ENCODE measurements at regions not wholly inside any gene's neighbourhood (a gene's known extent, or its start where the extent isn't known, plus 50 kb on each side); places are given as distances from the start of the nearest gene placed in this dataset.

DNA sequence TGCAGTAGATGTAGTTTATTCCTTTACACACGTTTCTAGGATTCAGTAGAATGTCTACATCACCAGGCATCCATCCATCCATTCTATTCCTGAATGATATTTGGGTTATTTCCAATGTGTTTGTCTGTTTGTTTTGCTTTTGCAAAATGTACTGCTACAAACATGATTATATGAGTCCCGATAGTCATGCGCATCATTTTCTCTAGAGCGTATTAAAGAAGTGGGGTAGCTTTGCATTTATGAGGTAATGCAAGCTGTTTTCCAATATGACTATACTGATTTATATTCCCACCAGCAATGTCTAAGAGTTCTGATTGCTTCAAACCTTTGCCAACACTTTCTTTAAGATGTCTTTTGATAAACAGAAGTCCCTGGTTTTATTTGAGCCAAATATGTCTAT, 253.2 kb downstream of the NOVA1 start:
- DNase-seq (no peak), ATAC-seq (no peak)
- intact Hi-C loops (cut with DNase I, micrococcal nuclease), result no loop called here

DNA sequence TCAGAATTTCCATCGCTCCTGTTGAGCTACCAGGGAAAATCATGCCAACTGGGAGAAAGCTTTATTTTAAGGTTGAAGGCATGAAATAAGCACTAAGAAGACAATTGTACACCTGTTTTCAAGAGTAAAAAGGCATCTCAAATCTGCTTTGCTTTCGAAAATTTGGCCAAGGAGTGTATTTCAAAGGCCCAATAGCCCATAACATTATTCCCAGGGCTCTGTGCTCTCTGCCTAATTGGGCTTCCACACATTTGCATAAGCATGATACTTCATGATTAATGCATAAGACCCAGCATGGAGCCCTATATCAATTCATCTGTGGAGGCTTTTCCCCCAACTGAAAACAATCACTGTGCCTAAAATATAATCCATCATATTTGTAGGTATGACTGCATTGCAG, 258.5 kb downstream of the NOVA1 start:
- CTCF ChIA-PET, result no interaction called here
- no peak for DNase-seq
- H3K9me3 Mint-ChIP-seq (ENCODE audit: low read depth), result peaks cover 13% of the 10 kb centered on the region

More for the DNA sequence above, 253.2 kb downstream of the NOVA1 start:
- ChIA-PET CTCF (no interaction called here), POLR2A (no interaction called here)
- H3K27me3 Mint-ChIP-seq, result no peaks in the 10 kb centered on the region
- no peak overlapping the region for H3K4me3 Mint-ChIP-seq
- no peak overlapping the region for H3K27ac Mint-ChIP-seq
- no peaks in the 10 kb centered on the region for H3K36me3 Mint-ChIP-seq (ENCODE audit: low read depth)
- peaks cover 23% of the 10 kb centered on the region for H3K9me3 Mint-ChIP-seq (ENCODE audit: low read depth)
- no peaks in the 10 kb centered on the region for H3K4me1 Mint-ChIP-seq

GRCh38 chr14:26338231-26338630, 259.6 kb downstream of the NOVA1 start:
- intact Hi-C loops (cut with DNase I, micrococcal nuclease), result no loop called here
- peaks cover 10% of the 10 kb centered on the region for H3K9me3 Mint-ChIP-seq (ENCODE audit: low read depth)
- POLR2A ChIA-PET, result no interaction called here
- DNase-seq, result no peak
- CTCF ChIA-PET, result no interaction called here
- no peaks in the 10 kb centered on the region for H3K4me1 Mint-ChIP-seq
- no peak overlapping the region for H3K4me3 Mint-ChIP-seq
- no peaks in the 10 kb centered on the region for H3K27me3 Mint-ChIP-seq
- ATAC-seq, result no peak
- no peaks in the 10 kb centered on the region for H3K36me3 Mint-ChIP-seq (ENCODE audit: low read depth)
- H3K27ac Mint-ChIP-seq, result no peak overlapping the region

More for the DNA sequence above, 258.5 kb downstream of the NOVA1 start:
- no peak for ATAC-seq
- H3K27me3 Mint-ChIP-seq, result no peaks in the 10 kb centered on the region
- POLR2A ChIA-PET, result no interaction called here
- H3K27ac Mint-ChIP-seq, result no peak overlapping the region
- no peaks in the 10 kb centered on the region for H3K4me1 Mint-ChIP-seq
- no peak overlapping the region for H3K4me3 Mint-ChIP-seq
- intact Hi-C loops (cut with DNase I, micrococcal nuclease), result no loop called here
- no peaks in the 10 kb centered on the region for H3K36me3 Mint-ChIP-seq (ENCODE audit: low read depth)

DNA sequence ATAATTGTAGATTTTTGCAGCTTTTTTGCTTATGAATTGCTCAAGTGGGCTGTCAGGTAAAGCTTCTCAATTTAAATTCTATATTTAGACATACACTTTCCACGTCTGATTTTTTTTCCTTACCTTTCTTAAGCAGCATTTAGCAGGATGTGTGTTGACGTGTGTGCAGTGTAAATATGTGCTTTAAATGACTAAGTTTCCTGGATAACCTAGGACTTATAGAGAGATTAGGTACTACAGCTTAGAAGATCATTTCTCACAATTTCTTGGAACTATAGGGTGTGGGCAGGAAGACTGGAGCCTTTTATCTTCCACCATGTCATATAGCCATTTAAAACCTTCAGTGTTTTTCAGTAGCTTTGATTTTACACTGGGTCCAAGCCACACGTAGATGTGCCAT, 263.5 kb downstream of the NOVA1 start:
- H3K9me3 Mint-ChIP-seq (ENCODE audit: low read depth), result peaks cover 13% of the 10 kb centered on the region
- no peak overlapping the region for H3K4me3 Mint-ChIP-seq
- ATAC-seq (no peak), DNase-seq (no peak)
- ChIA-PET CTCF (no interaction called here), POLR2A (no interaction called here)
- intact Hi-C loops (cut with DNase I, micrococcal nuclease), result no loop called here
- H3K27ac Mint-ChIP-seq, result no peak overlapping the region
- H3K27me3 Mint-ChIP-seq, result no peaks in the 10 kb centered on the region
- no peaks in the 10 kb centered on the region for H3K4me1 Mint-ChIP-seq
- no peaks in the 10 kb centered on the region for H3K36me3 Mint-ChIP-seq (ENCODE audit: low read depth)

DNA sequence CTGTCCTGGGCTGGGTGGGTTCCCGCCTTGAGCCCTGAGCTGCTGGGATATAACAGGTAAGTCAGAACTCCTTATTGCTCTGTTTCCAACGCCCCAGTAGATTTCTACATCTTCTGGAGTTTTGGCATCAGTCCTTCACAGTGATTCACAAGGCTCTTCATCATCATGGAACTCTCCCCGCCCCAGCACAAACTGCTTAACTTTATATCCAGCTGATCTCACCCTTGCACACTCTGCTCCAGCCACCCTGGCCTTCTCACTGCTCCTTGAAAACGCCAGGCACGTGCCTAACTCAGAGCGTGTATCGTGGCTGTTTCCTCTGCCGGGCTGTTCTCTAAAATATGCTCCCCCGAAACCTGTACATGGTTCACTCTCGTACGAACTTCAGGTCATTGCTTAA, 264.9 kb downstream of the NOVA1 start:
- Mint-ChIP-seq H3K4me3 (no peak overlapping the region), H3K9me3 (ENCODE audit: low read depth) (peaks cover 13% of the 10 kb centered on the region), H3K36me3 (ENCODE audit: low read depth) (no peaks in the 10 kb centered on the region), H3K4me1 (no peaks in the 10 kb centered on the region), H3K27me3 (no peaks in the 10 kb centered on the region), H3K27ac (no peak overlapping the region)
- DNase-seq (no peak), ATAC-seq (no peak)
- intact Hi-C loops (cut with DNase I, micrococcal nuclease), result no loop called here
- CTCF ChIA-PET, result no interaction called here
- POLR2A ChIA-PET, result no interaction called here

DNA sequence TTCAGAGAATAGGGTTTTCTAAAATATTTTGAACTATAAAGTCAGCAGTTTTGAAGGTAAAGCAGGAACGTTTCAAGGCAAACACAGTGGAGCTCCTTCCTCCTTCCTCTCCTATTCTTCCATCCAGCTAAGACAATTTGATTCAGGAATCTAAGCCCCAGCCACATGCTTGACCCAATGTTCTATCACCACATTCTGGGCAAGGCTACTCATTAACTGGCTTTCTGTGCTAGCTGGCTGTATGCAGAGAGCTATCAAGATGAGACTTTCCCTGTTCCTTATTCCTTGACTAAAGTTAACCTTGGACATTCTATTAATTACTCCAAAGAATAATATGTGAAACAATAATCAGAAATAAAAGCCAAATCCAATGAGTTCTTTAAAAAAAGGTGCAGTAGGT, 266.9 kb downstream of the NOVA1 start:
- H3K4me3 Mint-ChIP-seq, result no peak overlapping the region
- ATAC-seq, result no peak
- peaks cover 13% of the 10 kb centered on the region for H3K9me3 Mint-ChIP-seq (ENCODE audit: low read depth)
- ChIA-PET CTCF (no interaction called here), POLR2A (no interaction called here)
- no peaks in the 10 kb centered on the region for H3K27me3 Mint-ChIP-seq
- no peaks in the 10 kb centered on the region for H3K36me3 Mint-ChIP-seq (ENCODE audit: low read depth)
- no peak overlapping the region for H3K27ac Mint-ChIP-seq
- DNase-seq, result no peak
- H3K4me1 Mint-ChIP-seq, result no peaks in the 10 kb centered on the region
- intact Hi-C loops (cut with DNase I, micrococcal nuclease), result no loop called here

GRCh38 chr14:26328791-26329190, 269.0 kb downstream of the NOVA1 start:
- H3K9me3 Mint-ChIP-seq (ENCODE audit: low read depth), result peaks cover 11% of the 10 kb centered on the region
- intact Hi-C loops (cut with DNase I, micrococcal nuclease), result no loop called here
- ChIA-PET CTCF (no interaction called here), POLR2A (interaction anchor here (0.7 kb wide), 1 partner anchor 20 kb away, joined by 4 read pairs; no protein-coding TSS in a partner anchor)
- no peak for DNase-seq
- no peak for ATAC-seq
- H3K36me3 Mint-ChIP-seq (ENCODE audit: low read depth), result no peaks in the 10 kb centered on the region
- no peak overlapping the region for H3K4me3 Mint-ChIP-seq
- H3K27me3 Mint-ChIP-seq, result no peaks in the 10 kb centered on the region
- H3K4me1 Mint-ChIP-seq, result no peaks in the 10 kb centered on the region
- H3K27ac Mint-ChIP-seq, result no peak overlapping the region

DNA sequence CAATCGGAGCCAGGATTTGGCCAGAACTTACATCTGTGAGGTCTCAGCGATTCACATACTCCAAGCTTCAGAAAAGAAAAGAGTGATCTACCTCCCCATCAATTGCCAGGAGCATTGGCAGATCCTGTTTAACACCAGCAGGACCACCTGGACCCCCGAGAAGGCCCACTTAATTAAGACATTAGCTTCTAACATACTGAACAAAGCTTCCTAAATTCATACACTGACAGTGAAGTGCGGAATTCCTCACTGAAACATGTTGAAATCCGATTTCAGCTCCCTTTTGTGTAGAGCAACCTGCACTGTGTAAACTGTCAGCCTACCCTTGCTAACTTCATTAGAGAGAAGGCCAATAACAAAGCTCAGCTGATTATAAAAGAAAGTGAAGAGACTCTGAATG, 274.0 kb downstream of the NOVA1 start:
- no peak for DNase-seq
- Mint-ChIP-seq H3K36me3 (ENCODE audit: low read depth) (no peaks in the 10 kb centered on the region), H3K27ac (no peak overlapping the region), H3K4me1 (no peaks in the 10 kb centered on the region), H3K4me3 (no peak overlapping the region), H3K9me3 (ENCODE audit: low read depth) (peaks cover 7% of the 10 kb centered on the region), H3K27me3 (no peaks in the 10 kb centered on the region)
- intact Hi-C loops (cut with DNase I, micrococcal nuclease), result no loop called here
- no peak for ATAC-seq
- ChIA-PET POLR2A (no interaction called here), CTCF (no interaction called here)

DNA sequence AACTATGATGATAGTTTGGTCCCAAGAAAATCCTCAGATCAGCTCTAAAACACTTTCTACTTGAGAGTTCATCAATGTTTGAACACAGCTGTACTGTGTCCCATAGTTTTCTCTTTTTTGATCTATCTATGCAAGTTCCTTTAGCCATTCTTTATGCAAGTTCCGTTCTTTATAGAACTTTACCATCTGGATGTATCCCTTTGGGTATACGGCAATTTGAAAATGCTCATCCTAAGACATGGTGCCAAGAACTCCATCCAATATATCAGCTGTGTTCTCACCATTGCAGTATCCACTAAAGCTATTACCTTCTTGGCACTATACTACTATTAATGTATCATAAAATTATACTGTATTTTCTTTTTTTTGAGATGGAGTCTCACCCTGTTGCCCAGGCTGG, 276.9 kb downstream of the NOVA1 start:
- no peaks in the 10 kb centered on the region for H3K36me3 Mint-ChIP-seq (ENCODE audit: low read depth)
- ChIA-PET CTCF (no interaction called here), POLR2A (no interaction called here)
- no peak overlapping the region for H3K4me3 Mint-ChIP-seq
- intact Hi-C loops (cut with DNase I, micrococcal nuclease), result no loop called here
- H3K9me3 Mint-ChIP-seq (ENCODE audit: low read depth), result peaks cover 3% of the 10 kb centered on the region
- ATAC-seq (no peak), DNase-seq (no peak)
- H3K4me1 Mint-ChIP-seq, result no peaks in the 10 kb centered on the region
- H3K27ac Mint-ChIP-seq, result no peak overlapping the region
- no peaks in the 10 kb centered on the region for H3K27me3 Mint-ChIP-seq

GRCh38 chr14:26319139-26319864, 278.5 kb downstream of the NOVA1 start:
- intact Hi-C loops (cut with DNase I, micrococcal nuclease), result no loop called here
- no peak for DNase-seq
- H3K9me3 Mint-ChIP-seq (ENCODE audit: low read depth), result peaks cover 6% of the 10 kb centered on the region
- POLR2A ChIA-PET, result no interaction called here
- H3K4me3 Mint-ChIP-seq, result no peak overlapping the region
- no peaks in the 10 kb centered on the region for H3K36me3 Mint-ChIP-seq (ENCODE audit: low read depth)
- CTCF ChIA-PET, result no interaction called here
- ATAC-seq, result no peak
- H3K27ac Mint-ChIP-seq, result no peak overlapping the region
- H3K4me1 Mint-ChIP-seq, result no peaks in the 10 kb centered on the region
- no peaks in the 10 kb centered on the region for H3K27me3 Mint-ChIP-seq

DNA sequence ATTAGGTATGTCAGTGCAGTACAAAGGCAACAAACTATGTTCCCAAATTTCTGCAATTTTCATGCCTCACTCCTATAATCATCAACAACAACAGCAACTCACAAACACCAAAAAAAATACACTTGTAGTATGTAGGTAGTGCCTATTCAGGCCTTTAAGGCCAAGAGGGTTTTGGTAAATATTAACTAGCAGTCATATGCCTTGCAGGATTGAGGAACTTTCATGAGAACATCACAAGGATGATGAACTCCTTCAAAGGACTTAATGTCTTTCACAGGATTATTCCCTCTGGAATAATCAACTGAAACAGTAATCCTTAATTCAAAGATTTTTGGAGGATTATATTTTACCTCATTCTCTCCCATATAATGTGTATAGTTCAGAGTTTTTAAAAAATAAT, 293.8 kb downstream of the NOVA1 start:
- H3K4me1 Mint-ChIP-seq, result no peaks in the 10 kb centered on the region
- intact Hi-C loops (cut with DNase I, micrococcal nuclease), result no loop called here
- DNase-seq (no peak), ATAC-seq (no peak)
- no peaks in the 10 kb centered on the region for H3K27me3 Mint-ChIP-seq
- H3K4me3 Mint-ChIP-seq, result no peak overlapping the region
- no peak overlapping the region for H3K27ac Mint-ChIP-seq
- H3K36me3 Mint-ChIP-seq (ENCODE audit: low read depth), result no peaks in the 10 kb centered on the region
- CTCF ChIA-PET, result no interaction called here
- POLR2A ChIA-PET, result no interaction called here
- H3K9me3 Mint-ChIP-seq (ENCODE audit: low read depth), result peaks cover 15% of the 10 kb centered on the region

DNA sequence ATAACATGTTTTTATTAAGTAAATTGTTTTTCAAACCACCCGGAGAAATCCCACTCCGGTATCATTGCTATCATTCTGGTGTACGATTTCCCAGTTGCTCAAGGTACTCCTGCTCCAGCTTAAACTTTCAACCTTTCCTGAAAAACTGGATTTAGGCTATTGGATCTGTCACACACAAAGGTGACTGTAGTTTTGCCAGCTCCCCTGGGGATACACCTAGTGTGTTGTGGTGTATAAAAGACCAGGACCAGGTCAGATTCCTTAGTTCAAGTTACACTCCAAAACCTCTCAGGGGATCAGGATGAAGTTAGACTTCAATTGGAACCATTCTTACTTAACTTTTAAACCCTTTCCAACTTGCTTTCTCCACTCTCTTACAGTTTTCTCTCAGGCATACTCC, 303.9 kb downstream of the NOVA1 start:
- ATAC-seq (no peak), DNase-seq (no peak)
- intact Hi-C loops (cut with DNase I, micrococcal nuclease), result no loop called here
- no peak overlapping the region for H3K4me3 Mint-ChIP-seq
- CTCF ChIA-PET, result interaction anchor here (1.2 kb wide), 1 partner anchor 11 kb away, joined by 3 read pairs; no protein-coding TSS in a partner anchor
- POLR2A ChIA-PET, result no interaction called here
- H3K27me3 Mint-ChIP-seq, result no peaks in the 10 kb centered on the region
- peaks cover 17% of the 10 kb centered on the region for H3K9me3 Mint-ChIP-seq (ENCODE audit: low read depth)
- no peaks in the 10 kb centered on the region for H3K36me3 Mint-ChIP-seq (ENCODE audit: low read depth)
- H3K4me1 Mint-ChIP-seq, result no peaks in the 10 kb centered on the region
- H3K27ac Mint-ChIP-seq, result no peak overlapping the region

Measured in activated CD4-positive, alpha-beta T cell treated with anti-CD3 and anti-CD28 coated beads for 36 hours (primary cell).